Sigmoid colon (tissue), 4 donors: ENCODE measurements at regions not wholly inside any gene's neighbourhood (a gene's known extent, or its start where the extent isn't known, plus 50 kb on each side); places are given as distances from the start of the nearest gene placed in this dataset.

Experiments
- EP300 ChIP-seq, 4 donors: sonication (generic); formaldehyde crosslinking; IDR thresholded peaks; one replicate each; pipeline ENCODE4 v1.6.1; 2017; ENCODE audit warnings: antibody characterized with exemption in 4 of 4
- POLR2A ChIP-seq, 2 donors: fragments of 450-650 bp; IDR thresholded peaks; one replicate each; pipeline ENCODE4 v1.6.1; 2016; ENCODE audit warnings: antibody characterized with exemption in 2 of 2, mild to moderate bottlenecking in 2 of 2, moderate library complexity in 2 of 2
- POLR2AphosphoS5 ChIP-seq, 4 donors: sonication (generic); formaldehyde crosslinking; IDR thresholded peaks; one replicate each; pipeline ENCODE4 v1.6.1; 2017; ENCODE audit warnings: antibody characterized with exemption in 4 of 4
- TF ChIP-seq, protein P1 (sequence below), 4 experiments: fragments of 450-650 bp in 3 of 4; fragments of 200-600 bp in 1 of 4; IDR thresholded peaks; one replicate each; pipeline ENCODE4 v1.5.1; 2016 to 2019; ENCODE audit warnings: antibody characterized with exemption in 4 of 4, mild to moderate bottlenecking in 3 of 4, moderate library complexity in 2 of 4

DNA sequence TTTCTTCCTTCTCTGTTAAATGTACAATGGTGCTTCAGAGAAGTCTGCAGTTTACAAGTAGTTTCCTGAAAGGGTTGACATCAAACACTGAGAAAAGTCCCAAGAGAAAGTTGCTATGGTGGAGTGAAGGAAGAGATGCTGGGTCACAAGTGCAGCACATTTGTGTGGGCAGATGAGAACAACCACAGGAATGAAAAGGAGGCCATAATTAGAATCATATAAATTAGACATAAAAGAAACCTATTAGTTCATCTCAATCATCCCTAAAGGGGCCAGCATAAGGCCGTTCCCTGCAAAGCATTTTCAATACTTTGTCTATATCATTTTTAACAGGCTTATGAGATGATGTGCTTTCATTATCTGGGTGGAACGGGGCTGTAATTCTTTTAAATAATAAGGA lies 359.2 kb downstream of the IRS2 start:
- TF ChIP-seq POLR2A (IDR thresholded peaks at IDR 0.05) (no peak), EP300 (IDR thresholded peaks at IDR 0.05) (no peak), POLR2AphosphoS5 (IDR thresholded peaks at IDR 0.05) (no peak)
- TF ChIP-seq, protein P1, sequence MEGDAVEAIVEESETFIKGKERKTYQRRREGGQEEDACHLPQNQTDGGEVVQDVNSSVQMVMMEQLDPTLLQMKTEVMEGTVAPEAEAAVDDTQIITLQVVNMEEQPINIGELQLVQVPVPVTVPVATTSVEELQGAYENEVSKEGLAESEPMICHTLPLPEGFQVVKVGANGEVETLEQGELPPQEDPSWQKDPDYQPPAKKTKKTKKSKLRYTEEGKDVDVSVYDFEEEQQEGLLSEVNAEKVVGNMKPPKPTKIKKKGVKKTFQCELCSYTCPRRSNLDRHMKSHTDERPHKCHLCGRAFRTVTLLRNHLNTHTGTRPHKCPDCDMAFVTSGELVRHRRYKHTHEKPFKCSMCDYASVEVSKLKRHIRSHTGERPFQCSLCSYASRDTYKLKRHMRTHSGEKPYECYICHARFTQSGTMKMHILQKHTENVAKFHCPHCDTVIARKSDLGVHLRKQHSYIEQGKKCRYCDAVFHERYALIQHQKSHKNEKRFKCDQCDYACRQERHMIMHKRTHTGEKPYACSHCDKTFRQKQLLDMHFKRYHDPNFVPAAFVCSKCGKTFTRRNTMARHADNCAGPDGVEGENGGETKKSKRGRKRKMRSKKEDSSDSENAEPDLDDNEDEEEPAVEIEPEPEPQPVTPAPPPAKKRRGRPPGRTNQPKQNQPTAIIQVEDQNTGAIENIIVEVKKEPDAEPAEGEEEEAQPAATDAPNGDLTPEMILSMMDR (IDR thresholded peaks at IDR 0.05), result no peak
